SU-DHL-6 (cell line): ENCODE measurements at regions not wholly inside any gene's neighbourhood (a gene's known extent, or its start where the extent isn't known, plus 50 kb on each side); places are given as distances from the start of the nearest gene placed in this dataset.

ENCODE experiments used
- H2AFZ ChIP-seq: fragments of 200-600 bp; sonication (generic); 2 replicates; pipeline ENCODE4 v1.6.1; 2014; ENCODE audit warnings: low read depth, mild to moderate bottlenecking, moderate library complexity, mixed read lengths, antibody characterized with exemption, low read length; ENCODE audit not compliant: severe bottlenecking
- H3F3A ChIP-seq: fragments of 200-600 bp; shearing (Covaris generic); 2 replicates; pipeline ENCODE4 v1.6.0; 2016; ENCODE audit warnings: antibody characterized with exemption, mild to moderate bottlenecking; ENCODE audit not compliant: insufficient read depth
- H3K27ac ChIP-seq: fragments of 200-600 bp; sonication (generic); 2 replicates; pipeline ENCODE4 v1.5.1; 2016; ENCODE audit warnings: low read depth, mild to moderate bottlenecking, low read length, moderate library complexity, mixed read lengths
- H3K27me3 ChIP-seq: fragments of 200-600 bp; sonication (generic), shearing (Covaris generic); 2 replicates; pipeline ENCODE4 v1.6.0; 2014; ENCODE audit warnings: mild to moderate bottlenecking, low read length
- H3K36me3 ChIP-seq: fragments of 200-600 bp; sonication (generic); 2 replicates; pipeline ENCODE4 v1.6.1; 2014; ENCODE audit warnings: mild to moderate bottlenecking, low read length, mixed read lengths
- H3K4me2 ChIP-seq: fragments of 300-600, 200-600 bp; shearing (Covaris generic), sonication (generic); 2 replicates; pipeline ENCODE4 v1.6.0; 2014; ENCODE audit warnings: low read length, low read depth, mild to moderate bottlenecking; ENCODE audit not compliant: poor library complexity, severe bottlenecking
- H3K4me3 ChIP-seq: fragments of 200-600 bp; sonication (generic); 2 replicates; pipeline ENCODE4 v1.5.1; 2014; ENCODE audit warnings: antibody characterized with exemption, low read length, mild to moderate bottlenecking, mixed read lengths; ENCODE audit not compliant: insufficient read depth, poor library complexity, severe bottlenecking
- H3K79me2 ChIP-seq: fragments of 200-600 bp; sonication (generic); 2 replicates; pipeline ENCODE4 v1.6.1; 2014; ENCODE audit warnings: mild to moderate bottlenecking, low read length, moderate library complexity; ENCODE audit not compliant: insufficient read depth
- H3K9ac ChIP-seq: fragments of 200-600 bp; sonication (generic); 2 replicates; pipeline ENCODE4 v1.7.0; 2014; ENCODE audit warnings: mild to moderate bottlenecking, low read length
- H3K9me2 ChIP-seq: fragments of 200-600 bp; sonication (generic); replicated peaks from 2 replicates; pipeline ENCODE4 v1.6.1; 2014; ENCODE audit warnings: low read length; ENCODE audit not compliant: insufficient read depth
- H3K9me3 ChIP-seq: fragments of 200-600 bp; sonication (generic); 2 replicates; pipeline ENCODE4 v1.6.1; 2014; ENCODE audit warnings: low read length, mixed read lengths; ENCODE audit not compliant: insufficient read depth
- H4K20me1 ChIP-seq: fragments of 200-600 bp; sonication (generic); 2 replicates; pipeline ENCODE4 v1.6.1; 2014; ENCODE audit warnings: low read depth, mild to moderate bottlenecking, antibody characterized with exemption, low read length, moderate library complexity, mixed read lengths
- EZH2phosphoT487 ChIP-seq: fragments of 200-600 bp; sonication (generic), shearing (Covaris generic); conservative IDR thresholded peaks from 2 replicates; pipeline ENCODE4 v1.6.1; 2018; ENCODE audit warnings: mild to moderate bottlenecking, antibody characterized with exemption, low read length, moderate library complexity, mixed read lengths
- TF ChIP-seq, protein P1 (sequence below): fragments of 200-600 bp; sonication (generic); IDR thresholded peaks from one replicate; pipeline ENCODE4 v1.5.1; 2017; ENCODE audit warnings: antibody characterized with exemption, mild to moderate bottlenecking, low read length, moderate library complexity; ENCODE audit not compliant: insufficient read depth, poor library complexity, severe bottlenecking

- Histone ChIP-seq H3K4me2 (no peak overlapping the region), H3K36me3 (no peaks in the 10 kb centered on the region), H2AFZ (no peak overlapping the region), H4K20me1 (no peaks in the 10 kb centered on the region), H3K27me3 (no peaks in the 10 kb centered on the region), H3K9me2 (no peaks in the 10 kb centered on the region), H3K9me3 (no peaks in the 10 kb centered on the region), H3K4me3 (no peak overlapping the region), H3K79me2 (no peaks in the 10 kb centered on the region), H3K9ac (no peak overlapping the region), H3F3A (no peaks in the 10 kb centered on the region), H3K27ac (no peak overlapping the region)
- TF ChIP-seq, protein P1, sequence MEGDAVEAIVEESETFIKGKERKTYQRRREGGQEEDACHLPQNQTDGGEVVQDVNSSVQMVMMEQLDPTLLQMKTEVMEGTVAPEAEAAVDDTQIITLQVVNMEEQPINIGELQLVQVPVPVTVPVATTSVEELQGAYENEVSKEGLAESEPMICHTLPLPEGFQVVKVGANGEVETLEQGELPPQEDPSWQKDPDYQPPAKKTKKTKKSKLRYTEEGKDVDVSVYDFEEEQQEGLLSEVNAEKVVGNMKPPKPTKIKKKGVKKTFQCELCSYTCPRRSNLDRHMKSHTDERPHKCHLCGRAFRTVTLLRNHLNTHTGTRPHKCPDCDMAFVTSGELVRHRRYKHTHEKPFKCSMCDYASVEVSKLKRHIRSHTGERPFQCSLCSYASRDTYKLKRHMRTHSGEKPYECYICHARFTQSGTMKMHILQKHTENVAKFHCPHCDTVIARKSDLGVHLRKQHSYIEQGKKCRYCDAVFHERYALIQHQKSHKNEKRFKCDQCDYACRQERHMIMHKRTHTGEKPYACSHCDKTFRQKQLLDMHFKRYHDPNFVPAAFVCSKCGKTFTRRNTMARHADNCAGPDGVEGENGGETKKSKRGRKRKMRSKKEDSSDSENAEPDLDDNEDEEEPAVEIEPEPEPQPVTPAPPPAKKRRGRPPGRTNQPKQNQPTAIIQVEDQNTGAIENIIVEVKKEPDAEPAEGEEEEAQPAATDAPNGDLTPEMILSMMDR, result no peak
- TF ChIP-seq EZH2phosphoT487, result no peak
Measured at GRCh38 chr4:33045334-33045733, 2325.2 kb downstream of the PCDH7 start.

DNA sequence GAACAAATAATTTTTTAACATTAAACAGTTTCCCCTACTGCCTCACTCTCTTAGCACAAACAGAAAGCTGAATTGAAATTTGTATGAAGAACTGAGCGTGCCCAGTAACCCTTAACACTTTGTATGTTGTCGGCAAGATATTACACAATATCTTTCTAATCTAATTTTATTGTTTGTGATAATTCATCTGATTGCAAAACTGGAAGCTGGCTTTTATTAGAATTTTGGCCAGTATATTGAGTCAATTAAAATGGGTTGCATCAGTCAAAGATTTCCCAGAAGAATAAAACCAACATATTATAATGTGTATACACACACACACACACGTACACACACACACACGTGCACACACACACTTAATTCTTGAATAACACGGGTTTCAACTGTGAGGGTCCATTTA is 2332.1 kb downstream of the PCDH7 start:
- Histone ChIP-seq H3F3A (no peaks in the 10 kb centered on the region), H3K9me2 (no peaks in the 10 kb centered on the region), H3K4me2 (no peak overlapping the region), H3K79me2 (no peaks in the 10 kb centered on the region), H2AFZ (no peak overlapping the region), H4K20me1 (no peaks in the 10 kb centered on the region), H3K9me3 (no peaks in the 10 kb centered on the region), H3K9ac (no peak overlapping the region), H3K36me3 (no peaks in the 10 kb centered on the region), H3K4me3 (no peak overlapping the region), H3K27me3 (no peaks in the 10 kb centered on the region), H3K27ac (no peak overlapping the region)
- TF ChIP-seq, protein P1, result no peak
- TF ChIP-seq EZH2phosphoT487, result no peak

- no peak overlapping the region for H3K4me2 ChIP-seq
Measured at GRCh38 chr4:33054161-33054560, 2334.0 kb downstream of the PCDH7 start.

More at GRCh38 chr4:33054161-33054560, 2334.0 kb downstream of the PCDH7 start:
- H3K79me2 ChIP-seq, result no peaks in the 10 kb centered on the region
- H3K27ac ChIP-seq, result no peak overlapping the region
- H3K27me3 ChIP-seq, result no peaks in the 10 kb centered on the region
- no peaks in the 10 kb centered on the region for H3K36me3 ChIP-seq
- H3K9ac ChIP-seq, result no peak overlapping the region
- TF ChIP-seq, protein P1, result no peak
- no peak for TF ChIP-seq EZH2phosphoT487
- no peaks in the 10 kb centered on the region for H4K20me1 ChIP-seq
- H3K9me3 ChIP-seq, result no peaks in the 10 kb centered on the region
- no peak overlapping the region for H2AFZ ChIP-seq
- no peaks in the 10 kb centered on the region for H3F3A ChIP-seq
- H3K4me3 ChIP-seq, result no peak overlapping the region
- no peaks in the 10 kb centered on the region for H3K9me2 ChIP-seq
